Stimulated activated CD4-positive, alpha-beta T cell treated with anti-CD3 and anti-CD28 coated beads, Interleukin-1b, Interleukin-23, amount 100 ng/mL, for 4 hours (primary cell): ENCODE measurements at regions not wholly inside any gene's neighbourhood (a gene's known extent, or its start where the extent isn't known, plus 50 kb on each side); places are given as distances from the start of the nearest gene placed in this dataset.
"Not testable (repeated sequence)": the region's sequence is repeated elsewhere in the genome, so short reads cannot be mapped to it uniquely, and the experiment has no call there.

ENCODE experiments used
- DNase-seq, 2 donors: peaks; one replicate each; pipeline ENCODE4 v3.0.0-alpha.2; 2020; ENCODE audit warnings: low read depth in 2 of 2

DNA sequence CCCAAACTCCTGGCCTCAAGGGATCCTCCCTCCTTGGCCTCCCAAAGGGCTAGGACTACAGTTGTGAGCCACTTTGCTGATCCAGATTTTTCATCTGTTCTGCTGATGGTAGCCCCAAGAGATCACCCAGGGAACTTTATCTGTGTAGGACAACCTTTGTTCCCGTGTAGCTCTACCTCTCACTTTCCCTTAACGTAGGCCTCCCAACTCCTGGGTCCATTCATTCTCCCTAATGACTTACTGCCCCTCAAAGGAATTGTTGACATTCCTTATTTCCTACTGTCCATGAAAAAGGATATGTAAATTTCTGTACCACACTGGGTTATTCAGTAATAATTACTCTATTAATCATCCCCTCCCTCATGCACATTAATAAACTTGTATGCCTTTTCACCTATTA lies 51.0 kb upstream of the PHF24 start:
- no peak for DNase-seq

- peak; percentile 69 to 76 for DNase-seq
Measured at GRCh38 chr9:34899535-34900158, 58.4 kb upstream of the PHF24 start.

DNA sequence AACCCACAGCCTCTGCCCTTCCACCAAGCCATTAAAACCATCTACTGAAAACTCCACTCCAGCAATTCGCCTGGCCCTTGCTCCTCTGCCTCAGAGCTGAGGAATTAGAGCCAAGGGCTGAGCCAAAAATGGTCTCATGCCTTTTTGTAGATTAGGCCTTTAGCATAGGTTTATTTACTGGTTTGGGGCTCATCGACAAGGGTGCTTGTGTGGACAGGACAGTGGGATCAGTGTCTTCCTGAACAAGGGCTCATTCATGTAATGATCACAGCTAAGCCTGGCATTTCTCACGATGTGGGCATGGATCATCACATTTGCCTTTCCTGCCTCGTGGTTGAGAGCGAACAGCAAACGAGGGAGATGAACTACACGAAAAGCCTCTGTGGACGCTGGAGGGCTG lies 59.2 kb upstream of the PHF24 start:
- no peak for DNase-seq

GRCh38 chr9:34896112-34896511 lies 62.0 kb upstream of the PHF24 start:
- DNase-seq = no peak

- no peak for DNase-seq
Measured at GRCh38 chr9:34892886-34893285, 65.2 kb upstream of the PHF24 start.

- no peak for DNase-seq
Measured at GRCh38 chr9:34891386-34891785, 66.7 kb upstream of the PHF24 start.

DNA sequence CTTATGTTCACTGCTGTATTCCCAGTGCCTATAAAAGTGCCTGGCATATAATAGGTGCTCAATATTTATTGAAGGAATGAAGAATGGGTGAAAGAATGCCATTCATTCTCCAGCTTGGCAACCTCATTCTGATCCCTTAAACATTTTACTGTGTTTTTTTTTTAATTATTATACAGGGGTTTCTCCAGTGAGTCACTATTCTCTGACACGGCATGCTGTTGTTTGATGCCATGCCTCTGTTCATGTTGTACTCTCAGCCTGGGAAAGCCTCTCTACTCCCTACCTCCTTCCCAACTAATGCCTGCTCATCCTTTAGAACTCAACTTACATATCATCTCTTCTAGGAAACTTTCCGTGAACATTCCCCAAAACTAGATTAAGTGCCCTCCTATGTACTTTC lies 70.2 kb upstream of the PHF24 start:
- DNase-seq = no peak

DNA sequence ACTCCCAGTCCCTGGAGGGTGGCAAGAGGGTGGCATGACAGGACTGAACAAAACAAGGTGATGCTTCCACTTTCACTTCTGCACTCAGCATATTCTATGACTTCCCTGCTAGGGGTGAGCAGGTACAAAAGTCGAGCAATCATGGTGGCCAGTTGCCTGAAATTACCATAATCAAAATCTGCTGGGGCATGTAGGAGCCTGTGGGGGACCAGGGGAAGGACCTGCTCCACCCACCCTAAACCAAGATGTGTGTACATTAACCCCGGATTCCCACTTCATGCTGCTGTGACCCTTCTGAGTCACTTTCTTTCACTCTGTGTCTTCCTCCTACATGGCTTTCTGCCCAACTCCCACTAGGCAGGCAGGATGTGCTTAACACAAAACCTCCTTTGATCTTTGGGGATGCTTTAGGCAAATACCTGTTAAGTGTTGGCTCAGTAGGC lies 73.3 kb upstream of the PHF24 start:
- peak in 1 of 2 donors; percentile 0 for DNase-seq

- DNase-seq = no peak
Measured at GRCh38 chr9:34876096-34876495, 82.0 kb upstream of the PHF24 start.

DNA sequence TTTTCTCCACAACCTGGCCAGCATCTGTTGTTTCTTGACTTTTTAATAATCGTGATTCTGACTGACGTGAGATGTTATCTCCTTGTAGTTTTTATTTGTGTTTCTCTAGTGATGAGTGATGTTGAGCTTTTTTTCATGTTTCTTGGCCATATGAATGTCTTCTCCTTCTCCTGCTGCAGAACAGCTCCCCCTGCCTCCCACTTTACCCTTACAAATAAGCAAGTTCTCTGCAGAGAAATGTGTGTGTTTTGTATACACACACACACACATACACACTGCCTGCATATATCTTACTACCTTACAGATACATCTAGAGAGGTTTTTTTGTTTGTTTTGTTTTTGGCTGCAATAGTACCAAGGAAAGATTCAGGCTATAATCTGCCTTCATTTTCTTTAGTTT lies 88.7 kb upstream of the PHF24 start:
- no peak for DNase-seq

GRCh38 chr9:34866614-34867013 lies 91.5 kb upstream of the PHF24 start:
- DNase-seq = no peak

GRCh38 chr9:34863426-34863825 lies 94.7 kb upstream of the PHF24 start:
- DNase-seq = no peak

GRCh38 chr9:34862836-34863235 lies 95.2 kb upstream of the PHF24 start:
- no peak for DNase-seq

DNA sequence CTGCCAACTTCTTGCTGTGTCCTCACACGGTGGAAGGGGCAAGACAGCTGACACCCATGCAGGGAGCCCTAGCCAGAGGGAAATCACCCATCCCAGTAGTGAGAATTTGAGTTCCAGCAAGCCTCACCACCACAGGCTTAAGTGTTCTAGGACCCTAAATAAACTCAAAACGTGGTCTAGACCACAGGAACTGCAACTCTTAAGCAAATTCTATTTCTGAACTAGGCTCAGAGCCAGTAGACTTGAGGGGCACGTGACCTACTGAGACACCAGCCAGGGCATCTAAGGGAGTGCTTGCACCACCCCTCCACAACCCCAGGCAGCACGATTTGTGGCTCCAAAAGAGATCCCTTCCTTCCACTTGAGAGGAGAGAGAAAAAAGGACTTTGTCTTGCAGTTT lies 96.0 kb upstream of the PHF24 start:
- no peak for DNase-seq

GRCh38 chr9:34855016-34855415 lies 103.1 kb upstream of the PHF24 start:
- not testable (repeated sequence) for DNase-seq

DNA sequence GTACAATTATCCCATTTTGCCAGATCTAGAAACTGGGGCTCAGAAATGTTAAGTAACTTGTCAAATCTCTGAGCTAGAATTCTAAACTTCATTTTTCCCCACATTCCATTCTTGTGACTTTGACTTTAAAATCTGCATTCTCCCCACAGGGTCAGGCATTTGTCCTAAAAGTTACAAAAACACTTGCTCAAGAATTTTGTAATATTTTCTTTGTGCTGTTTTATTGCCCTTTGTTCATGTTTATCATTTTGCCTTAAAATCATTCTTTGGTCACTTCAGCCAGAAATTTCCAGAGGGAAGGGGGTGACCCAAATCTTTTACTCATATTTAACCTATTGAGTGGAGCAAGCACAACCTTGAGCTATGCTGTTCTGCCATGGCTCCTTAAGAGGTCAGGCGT lies 120.1 kb upstream of the CCL21 start:
- DNase-seq = no peak

DNA sequence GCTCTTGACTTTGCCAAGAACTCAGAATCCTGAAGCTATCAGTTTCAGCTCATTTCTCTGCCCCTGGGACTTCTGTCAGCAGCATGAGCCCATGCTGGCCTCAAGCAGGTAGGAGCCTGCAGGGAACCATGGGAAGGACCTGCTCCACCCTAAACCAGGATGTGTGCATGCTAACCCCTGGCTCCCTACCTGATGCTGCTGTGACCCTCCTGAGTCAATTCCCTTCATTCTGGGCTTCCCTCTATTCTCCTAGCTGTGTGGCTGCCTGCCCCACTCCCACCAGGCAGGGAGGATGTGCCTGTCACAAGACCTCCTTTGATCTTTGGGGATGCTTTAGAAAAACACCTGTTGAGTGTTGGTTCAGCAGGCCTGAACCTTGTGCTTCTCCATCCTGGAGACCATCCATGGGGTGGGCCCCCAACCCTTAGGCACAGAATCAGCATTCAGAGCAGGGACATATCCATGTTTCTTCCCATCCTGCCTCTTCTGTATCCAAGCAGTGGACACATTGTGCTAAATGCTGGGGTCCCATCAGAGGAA lies 117.1 kb upstream of the CCL21 start:
- no peak for DNase-seq

DNA sequence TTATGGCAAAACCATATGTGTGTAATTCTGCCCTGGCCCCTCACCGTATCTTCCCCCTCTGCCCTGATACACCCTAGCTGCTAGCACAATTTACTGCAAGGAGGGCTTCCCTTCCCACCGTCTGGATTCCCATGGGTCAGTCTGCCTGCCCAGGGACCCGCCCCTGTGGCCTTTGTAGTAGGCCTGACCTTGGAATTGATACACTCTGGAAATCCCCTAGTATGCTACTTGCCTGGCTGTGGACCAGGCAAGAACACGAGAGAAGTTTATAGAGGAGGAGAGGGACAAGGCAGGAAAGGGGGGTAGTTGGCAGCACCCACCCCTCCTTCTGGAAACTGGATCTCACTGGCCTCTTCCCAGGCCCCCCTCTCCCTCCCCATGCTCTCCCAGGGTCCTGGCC lies 115.8 kb upstream of the CCL21 start:
- DNase-seq = no peak

GRCh38 chr9:34823778-34824177 lies 113.8 kb upstream of the CCL21 start:
- DNase-seq = no peak

GRCh38 chr9:34810187-34810524 lies 100.2 kb upstream of the CCL21 start:
- no peak for DNase-seq

- DNase-seq = no peak
Measured at GRCh38 chr9:34809504-34810186, 99.7 kb upstream of the CCL21 start.

- no peak for DNase-seq
Measured at GRCh38 chr9:34802916-34803315, 93.0 kb upstream of the CCL21 start.

- DNase-seq = no peak
Measured at GRCh38 chr9:34797367-34797766, 87.4 kb upstream of the CCL21 start.

DNA sequence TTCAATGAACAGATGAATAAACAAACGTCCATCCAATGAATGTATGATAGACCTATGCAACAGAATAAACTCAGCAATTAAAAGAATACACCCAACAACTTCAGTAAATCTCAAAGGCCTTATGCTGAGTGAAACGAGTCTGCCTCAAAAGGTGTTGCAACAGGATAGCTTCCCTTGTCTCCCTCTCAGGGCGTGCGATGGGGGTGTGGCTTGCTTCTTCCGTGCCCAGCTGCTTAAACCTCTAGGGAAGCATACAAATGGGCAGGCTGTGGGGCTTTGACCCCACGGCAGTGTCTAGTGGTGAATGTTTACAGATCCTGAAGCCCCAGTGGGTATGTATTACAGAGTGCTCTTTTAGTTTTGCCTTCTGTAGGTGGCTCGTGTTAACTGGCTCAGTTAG lies 87.0 kb upstream of the CCL21 start:
- DNase-seq = no peak
